Stimulated activated naive CD4-positive, alpha-beta T cell (primary cell): ENCODE measurements at regions not wholly inside any gene's neighbourhood (a gene's known extent, or its start where the extent isn't known, plus 50 kb on each side); places are given as distances from the start of the nearest gene placed in this dataset.

ENCODE experiments used
- DNase-seq, 6 experiments: peaks; one replicate each; lab custom pipeline; 2025; lab: John Stamatoyannopoulos, UW

- DNase-seq = no peak
Observed at GRCh38 chr5:5558102-5558501, 135.6 kb downstream of the ICE1 start.

- no peak for DNase-seq
Observed at GRCh38 chr5:5551499-5551898, 129.0 kb downstream of the ICE1 start.

GRCh38 chr5:5546408-5546807 is 123.9 kb downstream of the ICE1 start:
- DNase-seq = no peak

GRCh38 chr5:5544094-5544663 is 121.7 kb downstream of the ICE1 start:
- no peak for DNase-seq

GRCh38 chr5:5542654-5543053 is 120.2 kb downstream of the ICE1 start:
- DNase-seq = no peak

- DNase-seq = no peak
Observed at GRCh38 chr5:5540065-5540464, 117.6 kb downstream of the ICE1 start.
